OCI-LY7 (cell line): ENCODE measurements at regions not wholly inside any gene's neighbourhood (a gene's known extent, or its start where the extent isn't known, plus 50 kb on each side); places are given as distances from the start of the nearest gene placed in this dataset.

Source experiments
- BruUV-seq: library from RNA; stranded (reverse); fragments of 400-500 nt; replicated peaks from 2 replicates; lab custom pipeline; 2021; lab: Mats Ljungman, UMichigan
- CTCF ChIA-PET: fragments of 300-600 bp; sonication (Branson Sonifier 250); formaldehyde crosslinking; loops from one replicate; lab custom pipeline; 2022; ENCODE audit warnings: antibody characterized with exemption; ENCODE audit not compliant: unreplicated experiment; lab: Charles Lee
- POLR2A ChIA-PET: fragments of 300-600 bp; sonication (Branson Sonifier 250); formaldehyde crosslinking; loops from one replicate; lab custom pipeline; 2022; ENCODE audit warnings: antibody characterized with exemption; lab: Charles Lee
- DNase-seq: peaks from one replicate; pipeline ENCODE4 v3.0.0-alpha.2; 2015; ENCODE audit warnings: low spot score
- H2AFZ ChIP-seq: fragments of 200-600 bp; sonication (generic), shearing (Covaris generic); 2 replicates; pipeline ENCODE4 v1.6.1; 2014; ENCODE audit warnings: mild to moderate bottlenecking, antibody characterized with exemption, low read length, moderate library complexity
- H3K27ac ChIP-seq: fragments of 200-600 bp; sonication (generic); 2 replicates; pipeline ENCODE4 v1.5.1; 2014; ENCODE audit warnings: mixed run types, low read depth, mild to moderate bottlenecking, moderate library complexity, low read length, inconsistent platforms; ENCODE audit not compliant: poor library complexity, severe bottlenecking
- H3K36me3 ChIP-seq: fragments of 200-600 bp; sonication (generic); 2 replicates; pipeline ENCODE4 v1.6.1; 2014; ENCODE audit warnings: mild to moderate bottlenecking, antibody characterized with exemption, low read length, moderate library complexity, mixed read lengths; ENCODE audit not compliant: insufficient read depth
- H3K4me1 ChIP-seq: fragments of 200-600 bp; sonication (generic); 2 replicates; pipeline ENCODE4 v1.5.1; 2014; ENCODE audit warnings: mild to moderate bottlenecking, low read length; ENCODE audit not compliant: insufficient read depth, poor library complexity, severe bottlenecking
- H3K4me2 ChIP-seq: fragments of 200-600 bp; sonication (generic); 2 replicates; pipeline ENCODE4 v1.6.1; 2014; ENCODE audit warnings: mild to moderate bottlenecking, low read length
- H3K4me3 ChIP-seq: fragments of 200-600 bp; sonication (generic); 2 replicates; pipeline ENCODE4 v1.5.1; 2014; ENCODE audit warnings: mild to moderate bottlenecking, low read depth, low read length; ENCODE audit not compliant: poor library complexity, severe bottlenecking
- H3K79me2 ChIP-seq: fragments of 200-600 bp; sonication (generic); 2 replicates; pipeline ENCODE4 v1.6.1; 2016; ENCODE audit warnings: low read depth, mild to moderate bottlenecking, low read length, moderate library complexity, mixed read lengths; ENCODE audit not compliant: insufficient read depth
- H3K9me2 ChIP-seq: fragments of 200-600 bp; sonication (generic); 2 replicates; pipeline ENCODE4 v1.6.1; 2016; ENCODE audit warnings: mild to moderate bottlenecking, low read length, mixed read lengths; ENCODE audit not compliant: insufficient read depth
- H3K9me3 ChIP-seq: fragments of 200-600 bp; sonication (generic); 2 replicates; pipeline ENCODE4 v1.6.1; 2014; ENCODE audit warnings: mild to moderate bottlenecking, mixed run types, low read length, mixed read lengths
- H4K20me1 ChIP-seq: fragments of 200-600 bp; sonication (generic); 2 replicates; pipeline ENCODE4 v1.6.1; 2014; ENCODE audit warnings: mild to moderate bottlenecking, antibody characterized with exemption, low read length, moderate library complexity, mixed read lengths; ENCODE audit not compliant: insufficient read depth
- EZH2phosphoT487 ChIP-seq: fragments of 200-600 bp; sonication (generic); IDR thresholded peaks from 2 replicates; pipeline ENCODE4 v1.6.1; 2018; ENCODE audit warnings: low read depth, borderline replicate concordance, mild to moderate bottlenecking, mixed run types, antibody characterized with exemption, low read length, moderate library complexity, mixed read lengths
- intact Hi-C: fragments of 100-400 bp; cut with micrococcal nuclease; formaldehyde crosslinking; loops from one replicate; pipeline ENCODE4 v1.10.0; 2022; ENCODE audit not compliant: unreplicated experiment
- TF ChIP-seq, protein P1 (sequence below): fragments of 200-600 bp; sonication (generic); conservative IDR thresholded peaks from 2 replicates; pipeline ENCODE4 v1.5.1; 2014; ENCODE audit warnings: mild to moderate bottlenecking, antibody characterized with exemption, low read length, moderate library complexity, mixed read lengths

DNA sequence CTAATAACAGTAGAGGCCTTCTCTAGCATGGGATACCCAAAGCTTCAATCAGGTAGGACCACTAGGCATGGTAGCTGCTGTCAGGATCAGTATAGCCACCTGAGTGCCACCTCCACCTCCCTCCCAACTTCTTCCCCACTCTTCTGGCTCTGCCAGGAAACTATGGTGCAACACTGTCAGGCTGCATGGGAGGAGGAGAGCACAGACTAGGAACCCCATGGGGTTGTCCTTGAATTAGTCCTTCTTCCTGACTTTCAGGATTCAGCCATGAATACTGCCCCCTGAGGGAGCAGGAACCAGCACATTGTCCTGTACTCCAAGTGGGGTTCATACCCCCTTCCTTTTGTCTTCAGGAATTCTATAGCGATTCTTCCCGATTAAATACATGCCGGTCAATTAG lies 340.8 kb upstream of the ONECUT1 start:
- H4K20me1 ChIP-seq: no peaks in the 10 kb centered on the region
- TF ChIP-seq EZH2phosphoT487: no peak
- TF ChIP-seq, protein P1, sequence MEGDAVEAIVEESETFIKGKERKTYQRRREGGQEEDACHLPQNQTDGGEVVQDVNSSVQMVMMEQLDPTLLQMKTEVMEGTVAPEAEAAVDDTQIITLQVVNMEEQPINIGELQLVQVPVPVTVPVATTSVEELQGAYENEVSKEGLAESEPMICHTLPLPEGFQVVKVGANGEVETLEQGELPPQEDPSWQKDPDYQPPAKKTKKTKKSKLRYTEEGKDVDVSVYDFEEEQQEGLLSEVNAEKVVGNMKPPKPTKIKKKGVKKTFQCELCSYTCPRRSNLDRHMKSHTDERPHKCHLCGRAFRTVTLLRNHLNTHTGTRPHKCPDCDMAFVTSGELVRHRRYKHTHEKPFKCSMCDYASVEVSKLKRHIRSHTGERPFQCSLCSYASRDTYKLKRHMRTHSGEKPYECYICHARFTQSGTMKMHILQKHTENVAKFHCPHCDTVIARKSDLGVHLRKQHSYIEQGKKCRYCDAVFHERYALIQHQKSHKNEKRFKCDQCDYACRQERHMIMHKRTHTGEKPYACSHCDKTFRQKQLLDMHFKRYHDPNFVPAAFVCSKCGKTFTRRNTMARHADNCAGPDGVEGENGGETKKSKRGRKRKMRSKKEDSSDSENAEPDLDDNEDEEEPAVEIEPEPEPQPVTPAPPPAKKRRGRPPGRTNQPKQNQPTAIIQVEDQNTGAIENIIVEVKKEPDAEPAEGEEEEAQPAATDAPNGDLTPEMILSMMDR: no peak
- no peaks in the 10 kb centered on the region for H3K9me3 ChIP-seq
- no peak overlapping the region for H3K4me2 ChIP-seq
- no peak overlapping the region for H3K27ac ChIP-seq
- no peak overlapping the region for H3K4me3 ChIP-seq
- BruUV-seq: no TSS peak
- no peak overlapping the region for H2AFZ ChIP-seq
- ChIA-PET CTCF (no interaction called here), POLR2A (interaction anchor here (1.1 kb wide), 1 partner anchor 1565 kb away, joined by 3 read pairs; no protein-coding TSS in a partner anchor)
- no peaks in the 10 kb centered on the region for H3K4me1 ChIP-seq
- DNase-seq: no peak
- intact Hi-C loops: no loop called here
- no peaks in the 10 kb centered on the region for H3K9me2 ChIP-seq
- no peaks in the 10 kb centered on the region for H3K79me2 ChIP-seq
- no peaks in the 10 kb centered on the region for H3K36me3 ChIP-seq

DNA sequence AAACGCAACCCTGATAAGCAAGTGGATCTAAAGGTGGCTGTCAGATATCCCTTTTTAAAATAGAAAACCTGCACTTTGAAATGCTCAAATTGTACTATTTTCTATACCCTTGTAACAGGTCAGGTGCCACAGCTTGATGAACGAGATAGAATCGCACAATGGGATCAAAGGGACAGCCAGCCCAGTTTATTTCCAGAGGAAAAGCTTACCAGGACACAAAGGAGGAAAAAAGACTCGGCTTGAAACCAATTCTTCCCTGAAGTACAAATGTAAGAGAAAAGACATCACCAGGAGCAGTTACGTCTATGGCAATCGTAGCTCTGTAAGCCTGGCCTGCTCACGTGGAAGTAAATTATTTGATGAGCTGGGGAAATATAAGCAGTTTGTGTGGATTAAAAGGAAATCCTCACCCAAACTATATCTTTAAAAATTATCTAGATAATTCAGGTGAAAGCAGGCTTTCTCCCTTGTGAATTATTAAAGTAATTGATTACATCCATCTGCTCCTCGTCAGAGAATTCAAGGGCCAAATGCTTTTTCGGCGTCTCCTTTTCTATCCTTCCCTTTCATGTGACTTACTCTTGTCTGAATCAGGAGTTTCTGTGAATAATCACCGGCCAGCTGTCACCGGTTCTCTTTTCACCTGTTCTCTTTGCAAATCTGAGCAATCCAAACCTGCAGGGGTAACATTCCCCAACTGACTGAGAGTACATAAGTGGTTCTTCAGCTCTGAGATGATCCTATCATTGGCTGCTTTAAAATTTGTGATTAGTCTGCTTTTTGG lies 339.2 kb upstream of the ONECUT1 start:
- Histone ChIP-seq H3K9me2 (no peaks in the 10 kb centered on the region), H3K4me3 (no peak overlapping the region), H3K36me3 (no peaks in the 10 kb centered on the region), H3K4me2 (no peak overlapping the region), H3K27ac (no peak overlapping the region), H4K20me1 (no peaks in the 10 kb centered on the region), H3K4me1 (no peaks in the 10 kb centered on the region), H3K9me3 (no peaks in the 10 kb centered on the region), H2AFZ (no peak overlapping the region), H3K79me2 (no peaks in the 10 kb centered on the region)
- POLR2A ChIA-PET: no interaction called here
- CTCF ChIA-PET: no interaction called here
- no peak for TF ChIP-seq EZH2phosphoT487
- TF ChIP-seq, protein P1: no peak
- intact Hi-C loops: no loop called here
- no peak for DNase-seq
- BruUV-seq: no TSS peak

DNA sequence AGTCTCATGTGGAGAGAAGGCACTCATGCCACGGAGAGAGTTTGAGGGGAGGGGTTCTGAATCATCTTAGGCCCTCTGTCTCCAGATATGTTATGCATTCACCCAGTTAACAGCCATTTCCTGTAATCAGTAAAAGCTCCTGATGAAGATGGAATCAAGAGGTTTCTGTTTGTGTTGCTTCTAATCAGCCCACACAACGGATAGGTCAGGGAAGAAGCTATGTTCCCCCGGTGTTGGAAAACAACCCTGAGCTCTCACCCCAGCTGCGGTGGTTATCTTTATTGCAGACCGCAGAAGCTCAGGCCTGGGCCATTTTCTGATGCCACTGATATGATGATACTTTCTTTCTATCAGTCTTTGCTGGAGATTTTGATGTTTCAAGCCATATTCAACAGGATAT lies 338.5 kb upstream of the ONECUT1 start:
- H3K27ac ChIP-seq: no peak overlapping the region
- H3K9me3 ChIP-seq: no peaks in the 10 kb centered on the region
- no peaks in the 10 kb centered on the region for H3K79me2 ChIP-seq
- CTCF ChIA-PET: no interaction called here
- intact Hi-C loops: no loop called here
- no peaks in the 10 kb centered on the region for H3K4me1 ChIP-seq
- H2AFZ ChIP-seq: no peak overlapping the region
- H3K36me3 ChIP-seq: no peaks in the 10 kb centered on the region
- POLR2A ChIA-PET: no interaction called here
- H3K9me2 ChIP-seq: no peaks in the 10 kb centered on the region
- no peak overlapping the region for H3K4me3 ChIP-seq
- no peaks in the 10 kb centered on the region for H4K20me1 ChIP-seq
- BruUV-seq: no TSS peak
- DNase-seq: no peak
- no peak for TF ChIP-seq EZH2phosphoT487
- TF ChIP-seq, protein P1: no peak
- H3K4me2 ChIP-seq: no peak overlapping the region
